G401.6 (cell line): ENCODE measurements at regions not wholly inside any gene's neighbourhood (a gene's known extent, or its start where the extent isn't known, plus 50 kb on each side); places are given as distances from the start of the nearest gene placed in this dataset.
A peak's percentile ranks its signal among the peaks of the same experiment; 100 is the strongest.
"Not testable (repeated sequence)": the region's sequence is repeated elsewhere in the genome, so short reads cannot be mapped to it uniquely, and the experiment has no call there.

Experiments used
- FAIRE-seq: peaks from 2 replicates; lab custom pipeline; 2012; peaks lifted over from hg19 to GRCh38; lab: Jason Lieb, UNC

- no peak for FAIRE-seq
Measured at GRCh38 chr10:84944187-84944586, 615.8 kb downstream of the CCSER2 start.

- FAIRE-seq, result no peak
Measured at GRCh38 chr10:84945791-84946190, 617.4 kb downstream of the CCSER2 start.

- FAIRE-seq, result no peak
Measured at GRCh38 chr10:84946904-84947303, 618.5 kb downstream of the CCSER2 start.

GRCh38 chr10:84948644-84949043 lies 620.3 kb downstream of the CCSER2 start:
- FAIRE-seq, result no peak

- no peak for FAIRE-seq
Measured at GRCh38 chr10:84951616-84952015, 623.2 kb downstream of the CCSER2 start.

GRCh38 chr10:84957427-84957826 lies 629.0 kb downstream of the CCSER2 start:
- FAIRE-seq, result no peak

- no peak for FAIRE-seq
Measured at GRCh38 chr10:84965468-84965867, 637.1 kb downstream of the CCSER2 start.

GRCh38 chr10:84966708-84967441 lies 638.5 kb downstream of the CCSER2 start:
- FAIRE-seq, result no peak

- not testable (repeated sequence) for FAIRE-seq
Measured at GRCh38 chr10:84969297-84969696, 640.9 kb downstream of the CCSER2 start.

GRCh38 chr10:84987039-84987438 lies 658.6 kb downstream of the CCSER2 start:
- FAIRE-seq, result no peak

- FAIRE-seq, result no peak
Measured at GRCh38 chr10:84988011-84988410, 659.6 kb downstream of the CCSER2 start.

- no peak for FAIRE-seq
Measured at GRCh38 chr10:84990713-84991112, 662.3 kb downstream of the CCSER2 start.

GRCh38 chr10:84991301-84991700 lies 662.9 kb downstream of the CCSER2 start:
- FAIRE-seq, result no peak

- no peak for FAIRE-seq
Measured at GRCh38 chr10:84993251-84994035, 665.1 kb downstream of the CCSER2 start.

- FAIRE-seq, result no peak
Measured at GRCh38 chr10:84994722-84995121, 666.3 kb downstream of the CCSER2 start.

GRCh38 chr10:84996580-84996979 lies 668.2 kb downstream of the CCSER2 start:
- no peak for FAIRE-seq

GRCh38 chr10:84997870-84998269 lies 669.5 kb downstream of the CCSER2 start:
- FAIRE-seq, result no peak

- no peak for FAIRE-seq
Measured at GRCh38 chr10:84999929-85000328, 671.5 kb downstream of the CCSER2 start.

GRCh38 chr10:85003083-85003482 lies 674.7 kb downstream of the CCSER2 start:
- no peak for FAIRE-seq

- no peak for FAIRE-seq
Measured at GRCh38 chr10:85008488-85009184, 680.2 kb downstream of the CCSER2 start.

GRCh38 chr10:85012305-85012704 lies 683.9 kb downstream of the CCSER2 start:
- no peak for FAIRE-seq

- peak; percentile 78 for FAIRE-seq
Measured at GRCh38 chr10:85026878-85027467, 698.6 kb downstream of the CCSER2 start.

GRCh38 chr10:85032981-85033380 lies 704.6 kb downstream of the CCSER2 start:
- no peak for FAIRE-seq
